ENCODE measurements at regions not wholly inside any gene's neighbourhood (a gene's known extent, or its start where the extent isn't known, plus 50 kb on each side); places are given as distances from the start of the nearest gene placed in this dataset.
"Not testable (repeated sequence)": the region's sequence is repeated elsewhere in the genome, so short reads cannot be mapped to it uniquely, and the experiment has no call there.

- H3K4me3 ChIP-seq (ENCODE audit: low read depth, low read length, poor library complexity, severe bottlenecking): no peak overlapping the region
- H3K4me1 ChIP-seq (ENCODE audit: insufficient read depth, low read length, poor library complexity, severe bottlenecking): no peaks in the 10 kb centered on the region
- H3K9me3 ChIP-seq (ENCODE audit: low read depth, low read length, poor library complexity, severe bottlenecking): no peaks in the 10 kb centered on the region
- no TSS peak for BruUV-seq (replicated peaks)
- H3K36me3 ChIP-seq (ENCODE audit: insufficient read depth, low read length, poor library complexity, severe bottlenecking): no peaks in the 10 kb centered on the region
- intact Hi-C loops (cut with micrococcal nuclease; ENCODE audit: unreplicated experiment): no loop called here
- ChIA-PET CTCF (no interaction called here), POLR2A (ENCODE audit: low non-redundant PET) (no interaction called here)
- no peak for DNase-seq (ENCODE audit: low spot score)
- TF ChIP-seq EZH2 (IDR thresholded peaks at IDR 0.05; ENCODE audit: borderline replicate concordance, low read depth, low read length, poor library complexity, severe bottlenecking): no peak
- TF ChIP-seq CTCF (conservative IDR thresholded peaks at IDR 0.05; ENCODE audit: low read depth, low read length): no peak
- no peak overlapping the region for H3K27ac ChIP-seq (ENCODE audit: low read depth, low read length, poor library complexity, severe bottlenecking)
- H3K27me3 ChIP-seq (replicated peaks; ENCODE audit: insufficient read depth, low read depth, low read length, poor library complexity): no peaks in the 10 kb centered on the region
These were observed 254.4 kb downstream of the HAPSTR1 start for GRCh38 chr16:9345880-9346279.

DNA sequence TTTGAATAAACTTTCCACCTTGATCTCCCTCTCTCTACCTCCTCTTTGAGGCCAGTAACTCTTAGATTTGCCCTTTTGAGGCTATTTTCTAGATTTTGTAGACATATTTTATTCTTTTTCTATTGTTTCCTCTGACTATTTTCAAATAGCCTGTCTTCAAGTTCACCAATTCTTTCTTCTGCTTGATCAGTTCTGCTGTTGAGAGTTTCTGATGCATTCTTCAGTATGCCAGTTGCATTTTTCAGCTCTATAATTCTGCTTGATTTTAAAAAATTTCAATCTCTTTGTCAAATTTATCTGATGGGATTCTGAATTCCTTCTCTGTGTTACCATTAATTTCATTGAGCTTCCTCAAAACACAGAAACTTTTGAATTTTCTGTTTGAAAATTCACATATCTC, 257.5 kb downstream of the HAPSTR1 start:
- intact Hi-C loops (cut with micrococcal nuclease; ENCODE audit: unreplicated experiment): no loop called here
- CTCF ChIA-PET: no interaction called here
- Histone ChIP-seq H3K9me3 (ENCODE audit: low read depth, low read length, poor library complexity, severe bottlenecking) (no peaks in the 10 kb centered on the region), H3K27me3 (replicated peaks; ENCODE audit: insufficient read depth, low read depth, low read length, poor library complexity) (no peaks in the 10 kb centered on the region), H3K4me3 (ENCODE audit: low read depth, low read length, poor library complexity, severe bottlenecking) (no peak overlapping the region), H3K4me1 (ENCODE audit: insufficient read depth, low read length, poor library complexity, severe bottlenecking) (no peaks in the 10 kb centered on the region), H3K36me3 (ENCODE audit: insufficient read depth, low read length, poor library complexity, severe bottlenecking) (no peaks in the 10 kb centered on the region), H3K27ac (ENCODE audit: low read depth, low read length, poor library complexity, severe bottlenecking) (no peak overlapping the region)
- TF ChIP-seq EZH2 (IDR thresholded peaks at IDR 0.05; ENCODE audit: borderline replicate concordance, low read depth, low read length, poor library complexity, severe bottlenecking): no peak
- POLR2A ChIA-PET (ENCODE audit: low non-redundant PET): no interaction called here
- no peak for DNase-seq (ENCODE audit: low spot score)
- no TSS peak for BruUV-seq (replicated peaks)

- H3K4me1 ChIP-seq (ENCODE audit: insufficient read depth, low read length, poor library complexity, severe bottlenecking); DNase-seq (ENCODE audit: low spot score); H3K36me3 ChIP-seq (ENCODE audit: insufficient read depth, low read length, poor library complexity, severe bottlenecking); intact Hi-C loops (cut with micrococcal nuclease; ENCODE audit: unreplicated experiment); H3K27me3 ChIP-seq (replicated peaks; ENCODE audit: insufficient read depth, low read depth, low read length, poor library complexity); H3K27ac ChIP-seq (ENCODE audit: low read depth, low read length, poor library complexity, severe bottlenecking); CTCF ChIA-PET; POLR2A ChIA-PET (ENCODE audit: low non-redundant PET); BruUV-seq (replicated peaks); H3K9me3 ChIP-seq (ENCODE audit: low read depth, low read length, poor library complexity, severe bottlenecking); H3K4me3 ChIP-seq (ENCODE audit: low read depth, low read length, poor library complexity, severe bottlenecking): not testable (repeated sequence)
These were observed 258.0 kb downstream of the HAPSTR1 start for GRCh38 chr16:9349373-9349960.

DNA sequence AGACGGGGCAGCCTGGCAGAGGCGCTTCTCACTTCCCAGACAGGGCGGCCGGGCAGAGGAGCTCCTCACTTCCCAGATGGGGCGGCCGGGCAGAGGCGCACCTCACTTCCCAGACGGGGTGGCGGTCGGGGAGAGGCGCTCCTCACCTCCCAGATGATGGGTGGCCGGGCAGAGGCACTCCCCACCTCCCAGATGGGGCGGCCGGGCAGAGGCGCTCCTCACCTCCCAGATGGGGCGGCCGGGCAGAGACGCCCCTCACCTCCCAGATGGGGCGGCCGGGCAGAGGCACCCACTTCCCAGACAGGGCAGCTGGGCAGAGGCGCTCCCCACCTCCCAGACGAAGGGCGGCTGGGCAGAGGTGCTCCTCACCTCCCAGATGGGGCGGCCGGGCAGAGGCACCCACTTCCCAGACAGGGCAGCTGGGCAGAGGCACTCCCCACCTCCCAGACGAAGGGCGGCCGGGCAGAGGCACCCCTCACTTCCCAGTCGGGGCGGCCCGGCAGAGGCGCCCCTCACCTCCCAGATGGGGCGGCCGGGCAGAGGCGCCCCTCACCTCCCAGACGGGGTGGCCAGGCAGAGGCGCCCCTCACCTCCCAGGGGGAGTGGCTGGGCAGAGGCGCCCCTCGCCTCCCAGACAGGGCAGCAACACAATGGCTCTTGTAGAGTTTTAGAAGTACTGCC, 258.8 kb downstream of the HAPSTR1 start:
- DNase-seq (ENCODE audit: low spot score); BruUV-seq (replicated peaks); POLR2A ChIA-PET (ENCODE audit: low non-redundant PET): not testable (repeated sequence)

More for the DNA sequence above, 258.8 kb downstream of the HAPSTR1 start:
- H3K27ac ChIP-seq (ENCODE audit: low read depth, low read length, poor library complexity, severe bottlenecking); H3K4me3 ChIP-seq (ENCODE audit: low read depth, low read length, poor library complexity, severe bottlenecking); H3K9me3 ChIP-seq (ENCODE audit: low read depth, low read length, poor library complexity, severe bottlenecking); H3K4me1 ChIP-seq (ENCODE audit: insufficient read depth, low read length, poor library complexity, severe bottlenecking); intact Hi-C loops (cut with micrococcal nuclease; ENCODE audit: unreplicated experiment); H3K36me3 ChIP-seq (ENCODE audit: insufficient read depth, low read length, poor library complexity, severe bottlenecking); CTCF ChIA-PET; H3K27me3 ChIP-seq (replicated peaks; ENCODE audit: insufficient read depth, low read depth, low read length, poor library complexity): not testable (repeated sequence)
